Urinary bladder (tissue), 3 donors: ENCODE measurements at regions not wholly inside any gene's neighbourhood (a gene's known extent, or its start where the extent isn't known, plus 50 kb on each side); places are given as distances from the start of the nearest gene placed in this dataset.

ENCODE experiments used
- DNase-seq: peaks from one replicate; pipeline ENCODE4 v3.0.0-alpha.2; 2015; ENCODE audit errors: extremely low spot score
- H3K27ac ChIP-seq: one replicate; pipeline ENCODE4 v1.5.1; 2013; ENCODE audit warnings: low read depth, mild to moderate bottlenecking, moderate library complexity
- H3K36me3 ChIP-seq: one replicate; pipeline ENCODE4 v1.6.1; 2013; ENCODE audit warnings: mild to moderate bottlenecking, moderate library complexity; ENCODE audit not compliant: insufficient read depth
- H3K4me1 ChIP-seq: one replicate; pipeline ENCODE4 v1.6.1; 2013; ENCODE audit warnings: mild to moderate bottlenecking, moderate library complexity; ENCODE audit not compliant: insufficient read depth
- H3K4me3 ChIP-seq: one replicate; pipeline ENCODE4 v1.5.1; 2013; ENCODE audit warnings: low read depth, low read length
- WGBS: extraction: QIAGEN DNeasy Blood & Tissue Kit; methylation state at CpG from one replicate; pipeline ENCODE4 v1.1.7; 2013; 5-methylcytosine and 5-hydroxymethylcytosine counted together
- donor health status: healthy with polysubstance abuse.
- donor health status: healthy.

DNA sequence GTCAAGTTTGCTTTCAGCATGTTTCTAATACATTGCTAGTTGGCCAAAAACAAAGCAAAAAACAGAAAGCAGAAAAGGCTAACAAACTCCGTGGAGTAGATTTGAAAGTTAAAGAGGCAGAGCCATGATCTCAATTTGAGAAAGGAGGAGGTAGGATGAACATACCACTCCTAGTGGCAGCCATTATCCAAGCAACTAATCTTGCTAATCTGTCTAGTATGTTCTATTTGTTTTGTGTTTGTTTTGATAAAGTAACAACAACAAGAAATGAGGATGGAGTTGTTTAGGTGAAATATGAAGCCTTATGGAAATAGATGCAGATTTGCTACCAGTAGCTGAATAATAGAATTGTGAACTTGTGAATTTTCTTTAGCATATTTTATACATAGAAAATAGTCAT lies 295.5 kb upstream of the PRDM1 start:
- Histone ChIP-seq H3K27ac (no peak overlapping the region), H3K36me3 (no peaks in the 10 kb centered on the region), H3K4me1 (peaks cover under 1% of the 10 kb centered on the region), H3K4me3 (no peak overlapping the region)
- WGBS: 39% methylated on average over 1 of the region's 1 CpG
- DNase-seq: no peak

- no peak for DNase-seq
- Histone ChIP-seq H3K27ac (no peak overlapping the region), H3K4me3 (no peak overlapping the region), H3K36me3 (no peaks in the 10 kb centered on the region), H3K4me1 (no peaks in the 10 kb centered on the region)
- 57% methylated on average over 2 of the region's 2 CpGs for WGBS
These were observed 296.2 kb upstream of the PRDM1 start for GRCh38 chr6:105789935-105790334.

GRCh38 chr6:105787747-105788146 lies 298.4 kb upstream of the PRDM1 start:
- 95% methylated on average over 5 of the region's 5 CpGs for WGBS
- DNase-seq: no peak

DNA sequence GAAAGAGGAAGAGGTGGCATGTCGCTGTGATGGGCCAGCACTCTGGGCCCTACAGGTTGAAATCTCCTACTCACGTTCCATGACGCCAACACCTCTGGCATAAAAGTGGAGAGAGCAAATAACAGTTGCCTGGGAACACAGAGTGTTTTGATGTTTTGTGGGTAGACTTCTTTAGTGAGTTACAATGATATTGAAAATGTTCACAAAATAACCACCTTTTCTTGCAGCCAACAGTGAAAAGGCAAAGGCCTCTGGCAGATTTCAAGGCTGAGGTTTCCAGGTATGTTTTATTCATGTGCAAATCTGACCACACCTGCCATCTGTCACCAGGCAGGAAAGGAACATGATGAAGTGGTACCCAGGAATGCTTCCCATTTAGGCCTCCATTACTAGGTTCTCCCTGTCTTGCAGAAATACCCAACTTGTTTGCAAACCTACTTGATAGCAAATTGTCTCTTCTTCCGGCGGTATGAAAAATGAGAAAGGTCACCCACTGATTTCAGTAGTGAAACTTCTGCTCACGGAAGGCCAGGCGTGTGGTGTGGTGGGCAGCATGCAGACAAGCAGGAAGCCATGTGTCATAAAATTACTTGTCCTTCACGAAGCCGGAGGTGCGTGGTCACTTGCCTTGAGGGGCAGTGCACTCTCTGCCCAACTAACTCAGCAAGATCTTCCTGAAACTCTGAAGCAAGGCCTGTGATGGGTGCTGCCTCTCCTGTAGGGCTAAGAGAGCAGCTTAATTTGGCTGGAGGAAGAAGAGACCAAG lies 299.1 kb upstream of the PRDM1 start:
- no peak for DNase-seq
- H3K27ac ChIP-seq: no peak overlapping the region
- no peaks in the 10 kb centered on the region for H3K36me3 ChIP-seq
- H3K4me3 ChIP-seq: no peak overlapping the region
- WGBS: 94% methylated on average over 10 of the region's 10 CpGs
- no peaks in the 10 kb centered on the region for H3K4me1 ChIP-seq

More at GRCh38 chr6:105787747-105788146, 298.4 kb upstream of the PRDM1 start:
- H3K36me3 ChIP-seq: no peaks in the 10 kb centered on the region
- no peak overlapping the region for H3K27ac ChIP-seq
- no peaks in the 10 kb centered on the region for H3K4me1 ChIP-seq
- H3K4me3 ChIP-seq: no peak overlapping the region

DNA sequence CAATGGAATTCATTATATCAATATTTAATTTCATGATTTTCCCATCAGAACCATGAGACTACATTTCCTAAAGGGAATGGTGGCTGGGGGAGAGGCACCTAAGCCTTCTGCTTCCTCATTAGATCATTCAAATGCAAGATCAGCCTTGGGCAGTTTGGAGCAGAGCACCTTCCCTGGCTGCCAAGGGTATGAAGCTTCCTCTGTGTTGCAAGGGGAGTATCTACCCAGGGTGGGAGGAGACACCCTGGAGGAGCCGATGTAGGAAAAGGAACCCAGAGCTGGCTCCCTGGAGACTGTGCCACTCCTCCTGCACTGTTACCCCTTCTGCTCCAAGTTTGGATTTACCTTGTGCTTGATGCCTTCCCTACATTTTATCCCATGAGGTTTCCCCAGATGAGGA lies 299.7 kb upstream of the PRDM1 start:
- Histone ChIP-seq H3K27ac (no peak overlapping the region), H3K36me3 (no peaks in the 10 kb centered on the region), H3K4me1 (no peaks in the 10 kb centered on the region), H3K4me3 (no peak overlapping the region)
- no peak for DNase-seq
- 83% methylated on average over 1 of the region's 1 CpG for WGBS

GRCh38 chr6:105785066-105785811 lies 300.9 kb upstream of the PRDM1 start:
- WGBS: 81% methylated on average over 6 of the region's 6 CpGs
- DNase-seq: no peak
- H3K4me1 ChIP-seq: no peaks in the 10 kb centered on the region

GRCh38 chr6:105784179-105784578 lies 302.0 kb upstream of the PRDM1 start:
- 92% methylated on average over 2 of the region's 2 CpGs for WGBS
- Histone ChIP-seq H3K27ac (no peak overlapping the region), H3K4me3 (no peak overlapping the region), H3K4me1 (no peaks in the 10 kb centered on the region), H3K36me3 (no peaks in the 10 kb centered on the region)
- DNase-seq: no peak

More at GRCh38 chr6:105785066-105785811, 300.9 kb upstream of the PRDM1 start:
- H3K27ac ChIP-seq: no peak overlapping the region
- H3K4me3 ChIP-seq: no peak overlapping the region
- no peaks in the 10 kb centered on the region for H3K36me3 ChIP-seq

DNA sequence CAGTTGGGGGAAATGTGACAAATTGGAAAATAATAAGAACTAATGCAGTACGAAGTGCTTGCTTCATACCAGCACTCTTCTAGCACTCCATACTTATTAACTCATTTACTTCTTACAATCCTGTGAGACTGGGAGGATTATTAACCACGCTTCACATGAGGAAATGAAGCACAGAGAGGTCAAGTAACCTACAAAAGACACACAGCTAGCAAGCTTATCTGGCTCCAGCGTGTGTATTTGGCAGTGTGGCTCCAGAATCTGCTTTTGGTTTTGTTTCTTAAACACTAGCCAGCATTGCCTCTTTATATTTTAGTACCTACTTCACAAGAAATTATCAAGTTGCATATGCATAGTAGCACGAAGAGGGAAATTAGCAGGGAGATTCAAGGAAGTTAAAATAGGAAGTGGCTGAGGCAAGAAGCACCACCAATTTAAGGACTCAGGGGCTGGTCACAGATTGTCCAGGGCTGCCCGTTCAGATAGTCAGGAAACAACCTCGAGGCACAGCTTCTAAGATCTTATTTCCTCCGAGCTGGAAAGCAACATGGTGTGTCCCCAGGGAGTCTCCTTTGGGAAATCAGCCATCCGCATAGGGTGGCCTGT lies 302.7 kb upstream of the PRDM1 start:
- Histone ChIP-seq H3K36me3 (no peaks in the 10 kb centered on the region), H3K27ac (no peak overlapping the region), H3K4me1 (no peaks in the 10 kb centered on the region), H3K4me3 (no peak overlapping the region)
- DNase-seq: no peak
- 84% methylated on average over 8 of the region's 8 CpGs for WGBS

GRCh38 chr6:105781915-105782314 lies 304.2 kb upstream of the PRDM1 start:
- Histone ChIP-seq H3K27ac (no peak overlapping the region), H3K36me3 (no peaks in the 10 kb centered on the region), H3K4me3 (no peak overlapping the region), H3K4me1 (no peaks in the 10 kb centered on the region)
- DNase-seq: no peak
- WGBS: 84% methylated on average over 3 of the region's 3 CpGs

- no peak overlapping the region for H3K4me3 ChIP-seq
- no peaks in the 10 kb centered on the region for H3K36me3 ChIP-seq
- H3K4me1 ChIP-seq: no peaks in the 10 kb centered on the region
- 75% methylated on average over 7 of the region's 7 CpGs for WGBS
- DNase-seq: no peak
- H3K27ac ChIP-seq: no peak overlapping the region
These were observed 304.9 kb upstream of the PRDM1 start for GRCh38 chr6:105781248-105781647.

GRCh38 chr6:105780146-105780860 lies 305.8 kb upstream of the PRDM1 start:
- 91% methylated on average over 12 of the region's 12 CpGs for WGBS
- no peak overlapping the region for H3K4me3 ChIP-seq

GRCh38 chr6:105779110-105779509 lies 307.0 kb upstream of the PRDM1 start:
- WGBS: 39% methylated on average over 5 of the region's 5 CpGs
- H3K4me1 ChIP-seq: no peaks in the 10 kb centered on the region
- no peak overlapping the region for H3K27ac ChIP-seq
- no peaks in the 10 kb centered on the region for H3K36me3 ChIP-seq
- no peak for DNase-seq
- H3K4me3 ChIP-seq: no peak overlapping the region

More at GRCh38 chr6:105780146-105780860, 305.8 kb upstream of the PRDM1 start:
- Histone ChIP-seq H3K36me3 (no peaks in the 10 kb centered on the region), H3K4me1 (no peaks in the 10 kb centered on the region), H3K27ac (no peak overlapping the region)
- DNase-seq: no peak

- Histone ChIP-seq H3K4me3 (no peak overlapping the region), H3K4me1 (no peaks in the 10 kb centered on the region), H3K36me3 (no peaks in the 10 kb centered on the region), H3K27ac (no peak overlapping the region)
- no peak for DNase-seq
- WGBS: 89% methylated on average over 1 of the region's 1 CpG
These were observed 311.0 kb upstream of the PRDM1 start for GRCh38 chr6:105775095-105775494.
